Hepatic stellate cell (primary cell): ENCODE measurements at regions not wholly inside any gene's neighbourhood (a gene's known extent, or its start where the extent isn't known, plus 50 kb on each side); places are given as distances from the start of the nearest gene placed in this dataset.
"Not testable (repeated sequence)": the region's sequence is repeated elsewhere in the genome, so short reads cannot be mapped to it uniquely, and the experiment has no call there.

Experiments
- DNase-seq: peaks from one replicate; pipeline ENCODE4 v3.0.0; 2011; ENCODE audit warnings: low spot score

GRCh38 chr3:65037861-65038260 is 350.1 kb upstream of the ADAMTS9 start:
- DNase-seq = no peak

- DNase-seq = no peak
These were observed 347.4 kb upstream of the ADAMTS9 start for GRCh38 chr3:65035246-65035645.

- no peak for DNase-seq
These were observed 345.8 kb upstream of the ADAMTS9 start for GRCh38 chr3:65033576-65033975.

GRCh38 chr3:65030847-65031463 is 343.2 kb upstream of the ADAMTS9 start:
- peak; percentile 11 for DNase-seq

GRCh38 chr3:65030014-65030627 is 342.3 kb upstream of the ADAMTS9 start:
- no peak for DNase-seq

GRCh38 chr3:65029130-65029529 is 341.3 kb upstream of the ADAMTS9 start:
- no peak for DNase-seq

GRCh38 chr3:65028024-65028423 is 340.2 kb upstream of the ADAMTS9 start:
- DNase-seq = no peak

GRCh38 chr3:65027335-65027734 is 339.5 kb upstream of the ADAMTS9 start:
- no peak for DNase-seq

GRCh38 chr3:65026151-65026550 is 338.4 kb upstream of the ADAMTS9 start:
- DNase-seq = no peak

GRCh38 chr3:65024148-65024547 is 336.3 kb upstream of the ADAMTS9 start:
- no peak for DNase-seq

- DNase-seq = no peak
These were observed 332.7 kb upstream of the ADAMTS9 start for GRCh38 chr3:65020281-65021160.

GRCh38 chr3:65019443-65020055 is 331.7 kb upstream of the ADAMTS9 start:
- DNase-seq = no peak

- no peak for DNase-seq
These were observed 331.0 kb upstream of the ADAMTS9 start for GRCh38 chr3:65018801-65019200.

- no peak for DNase-seq
These were observed 329.6 kb upstream of the ADAMTS9 start for GRCh38 chr3:65017359-65017758.

GRCh38 chr3:65015711-65016110 is 327.9 kb upstream of the ADAMTS9 start:
- no peak for DNase-seq

- DNase-seq = no peak
These were observed 325.3 kb upstream of the ADAMTS9 start for GRCh38 chr3:65013053-65013452.

- peak; percentile 20 for DNase-seq
These were observed 318.5 kb upstream of the ADAMTS9 start for GRCh38 chr3:65006300-65006739.

- DNase-seq = peak; percentile 6
These were observed 317.7 kb upstream of the ADAMTS9 start for GRCh38 chr3:65005486-65005885.

- no peak for DNase-seq
These were observed 317.0 kb upstream of the ADAMTS9 start for GRCh38 chr3:65004795-65005295.

- DNase-seq = no peak
These were observed 316.5 kb upstream of the ADAMTS9 start for GRCh38 chr3:65004306-65004705.

GRCh38 chr3:65001119-65001518 is 313.3 kb upstream of the ADAMTS9 start:
- not testable (repeated sequence) for DNase-seq

GRCh38 chr3:64998317-64998716 is 310.5 kb upstream of the ADAMTS9 start:
- DNase-seq = no peak
